ENCODE measurements at regions not wholly inside any gene's neighbourhood (a gene's known extent, or its start where the extent isn't known, plus 50 kb on each side); places are given as distances from the start of the nearest gene placed in this dataset.

DNA sequence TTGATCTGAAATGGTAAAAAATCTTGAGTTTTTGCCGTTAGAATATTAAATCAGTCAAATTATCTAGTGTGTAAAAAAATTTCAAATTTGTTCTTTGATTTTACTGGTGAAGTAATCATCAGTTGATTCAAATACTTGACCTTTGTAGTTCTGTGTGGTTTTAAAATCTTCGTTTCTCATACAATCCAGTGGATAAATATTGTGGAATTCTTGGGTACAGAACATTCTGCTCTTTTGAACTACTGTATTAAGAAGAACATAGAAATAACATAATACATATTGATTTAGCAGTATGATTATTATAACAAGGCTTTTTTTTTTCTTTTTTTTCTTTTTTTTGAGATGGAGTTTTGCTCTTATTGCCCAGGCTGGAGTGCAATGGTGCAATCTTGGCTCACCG, 491.8 kb downstream of the CD109 start:
- no peak for TF ChIP-seq TAF1 (IDR thresholded peaks at IDR 0.05; ENCODE audit: low read depth)
- TF ChIP-seq, protein P1, sequence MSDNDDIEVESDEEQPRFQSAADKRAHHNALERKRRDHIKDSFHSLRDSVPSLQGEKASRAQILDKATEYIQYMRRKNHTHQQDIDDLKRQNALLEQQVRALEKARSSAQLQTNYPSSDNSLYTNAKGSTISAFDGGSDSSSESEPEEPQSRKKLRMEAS (IDR thresholded peaks at IDR 0.05) = no peak
- no peak for TF ChIP-seq TEAD4 (IDR thresholded peaks at IDR 0.05)
- TF ChIP-seq YY1 (IDR thresholded peaks at IDR 0.05; ENCODE audit: low read depth) = no peak
- no peak for TF ChIP-seq CREB1 (IDR thresholded peaks at IDR 0.05; ENCODE audit: low read depth)
- TF ChIP-seq, protein P2, sequence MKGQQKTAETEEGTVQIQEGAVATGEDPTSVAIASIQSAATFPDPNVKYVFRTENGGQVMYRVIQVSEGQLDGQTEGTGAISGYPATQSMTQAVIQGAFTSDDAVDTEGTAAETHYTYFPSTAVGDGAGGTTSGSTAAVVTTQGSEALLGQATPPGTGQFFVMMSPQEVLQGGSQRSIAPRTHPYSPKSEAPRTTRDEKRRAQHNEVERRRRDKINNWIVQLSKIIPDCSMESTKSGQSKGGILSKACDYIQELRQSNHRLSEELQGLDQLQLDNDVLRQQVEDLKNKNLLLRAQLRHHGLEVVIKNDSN (IDR thresholded peaks at IDR 0.05) = no peak
- TF ChIP-seq, protein P3, sequence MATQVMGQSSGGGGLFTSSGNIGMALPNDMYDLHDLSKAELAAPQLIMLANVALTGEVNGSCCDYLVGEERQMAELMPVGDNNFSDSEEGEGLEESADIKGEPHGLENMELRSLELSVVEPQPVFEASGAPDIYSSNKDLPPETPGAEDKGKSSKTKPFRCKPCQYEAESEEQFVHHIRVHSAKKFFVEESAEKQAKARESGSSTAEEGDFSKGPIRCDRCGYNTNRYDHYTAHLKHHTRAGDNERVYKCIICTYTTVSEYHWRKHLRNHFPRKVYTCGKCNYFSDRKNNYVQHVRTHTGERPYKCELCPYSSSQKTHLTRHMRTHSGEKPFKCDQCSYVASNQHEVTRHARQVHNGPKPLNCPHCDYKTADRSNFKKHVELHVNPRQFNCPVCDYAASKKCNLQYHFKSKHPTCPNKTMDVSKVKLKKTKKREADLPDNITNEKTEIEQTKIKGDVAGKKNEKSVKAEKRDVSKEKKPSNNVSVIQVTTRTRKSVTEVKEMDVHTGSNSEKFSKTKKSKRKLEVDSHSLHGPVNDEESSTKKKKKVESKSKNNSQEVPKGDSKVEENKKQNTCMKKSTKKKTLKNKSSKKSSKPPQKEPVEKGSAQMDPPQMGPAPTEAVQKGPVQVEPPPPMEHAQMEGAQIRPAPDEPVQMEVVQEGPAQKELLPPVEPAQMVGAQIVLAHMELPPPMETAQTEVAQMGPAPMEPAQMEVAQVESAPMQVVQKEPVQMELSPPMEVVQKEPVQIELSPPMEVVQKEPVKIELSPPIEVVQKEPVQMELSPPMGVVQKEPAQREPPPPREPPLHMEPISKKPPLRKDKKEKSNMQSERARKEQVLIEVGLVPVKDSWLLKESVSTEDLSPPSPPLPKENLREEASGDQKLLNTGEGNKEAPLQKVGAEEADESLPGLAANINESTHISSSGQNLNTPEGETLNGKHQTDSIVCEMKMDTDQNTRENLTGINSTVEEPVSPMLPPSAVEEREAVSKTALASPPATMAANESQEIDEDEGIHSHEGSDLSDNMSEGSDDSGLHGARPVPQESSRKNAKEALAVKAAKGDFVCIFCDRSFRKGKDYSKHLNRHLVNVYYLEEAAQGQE (IDR thresholded peaks at IDR 0.05; ENCODE audit: low read depth) = no peak
- TF ChIP-seq CEBPB (IDR thresholded peaks at IDR 0.05) = no peak

Data from Ishikawa (cell line).